Ovary (tissue), 7 donors: ENCODE measurements at regions not wholly inside any gene's neighbourhood (a gene's known extent, or its start where the extent isn't known, plus 50 kb on each side); places are given as distances from the start of the nearest gene placed in this dataset.
"Not testable (repeated sequence)": the region's sequence is repeated elsewhere in the genome, so short reads cannot be mapped to it uniquely, and the experiment has no call there.

Source experiments
- DNase-seq, 5 donors: peaks; one replicate each; pipeline ENCODE4 v3.0.0-alpha.2; 2019 to 2020
- H3K27ac ChIP-seq, 2 donors: fragments of 200-600 bp; one replicate each; pipeline versions ENCODE4 v1.5.1 to v1.8.0; 2019 to 2022
- H3K27me3 ChIP-seq: fragments of 200-600 bp; one replicate; pipeline ENCODE4 v1.8.0; 2022
- H3K36me3 ChIP-seq: fragments of 200-600 bp; sonication (generic); one replicate; pipeline ENCODE4 v1.5.1; 2019
- H3K4me1 ChIP-seq: one replicate; pipeline ENCODE4 v1.8.1; 2013; ENCODE audit warnings: mild to moderate bottlenecking, moderate library complexity; ENCODE audit not compliant: insufficient read depth
- H3K4me3 ChIP-seq: fragments of 200-600 bp; sonication (generic); one replicate; pipeline ENCODE4 v1.5.1; 2017
- H3K9me3 ChIP-seq, 2 donors: fragments of 200-600 bp in 1 of 2; sonication (generic) in 1 of 2; one replicate each; pipeline versions ENCODE4 v1.5.1 to v1.8.1; 2013 to 2019; ENCODE audit warnings: mild to moderate bottlenecking in 1 of 2, moderate library complexity in 1 of 2
- EP300 ChIP-seq: sonication (generic); formaldehyde crosslinking; IDR thresholded peaks from one replicate; pipeline ENCODE4 v1.6.1; 2017; ENCODE audit warnings: antibody characterized with exemption
- POLR2A ChIP-seq: fragments of 450-650 bp; IDR thresholded peaks from one replicate; pipeline ENCODE4 v1.6.1; 2017; ENCODE audit warnings: antibody characterized with exemption, mild to moderate bottlenecking, moderate library complexity
- WGBS, 3 donors: extraction: QIAGEN DNeasy Blood & Tissue Kit in 1 of 3; methylation state at CpG; one replicate each; pipeline versions ENCODE4 v1.1.5 to v1.1.7; 2013 to 2017; 5-methylcytosine and 5-hydroxymethylcytosine counted together
- intact Hi-C, 4 donors: fragments of 100-400 bp; cut with DNase I; formaldehyde crosslinking; loops; one replicate each; pipeline versions ENCODE4 v1.11.0 to v1.15.1; 2022 to 2023
- TF ChIP-seq, protein P1 (sequence below), 3 donors: fragments of 450-650 bp in 2 of 3; fragments of 200-600 bp in 1 of 3; IDR thresholded peaks; one replicate each; pipeline versions ENCODE4 v1.5.1 to v1.8.0; 2016 to 2022; ENCODE audit warnings: antibody characterized with exemption in 3 of 3, mild to moderate bottlenecking in 1 of 3
- donor health status: DM: no; HTN: no; CAD: no; lungs with moderate emphysema.
- donor health status: DM: no; HTN: no; CAD: no.
- donor health status: Bipolar disorder and iron deficiency.
- donor health status: DM: no; HTN: no; CAD: no.
- donor health status: DM: yes; HTN: yes; CAD: no.

DNA sequence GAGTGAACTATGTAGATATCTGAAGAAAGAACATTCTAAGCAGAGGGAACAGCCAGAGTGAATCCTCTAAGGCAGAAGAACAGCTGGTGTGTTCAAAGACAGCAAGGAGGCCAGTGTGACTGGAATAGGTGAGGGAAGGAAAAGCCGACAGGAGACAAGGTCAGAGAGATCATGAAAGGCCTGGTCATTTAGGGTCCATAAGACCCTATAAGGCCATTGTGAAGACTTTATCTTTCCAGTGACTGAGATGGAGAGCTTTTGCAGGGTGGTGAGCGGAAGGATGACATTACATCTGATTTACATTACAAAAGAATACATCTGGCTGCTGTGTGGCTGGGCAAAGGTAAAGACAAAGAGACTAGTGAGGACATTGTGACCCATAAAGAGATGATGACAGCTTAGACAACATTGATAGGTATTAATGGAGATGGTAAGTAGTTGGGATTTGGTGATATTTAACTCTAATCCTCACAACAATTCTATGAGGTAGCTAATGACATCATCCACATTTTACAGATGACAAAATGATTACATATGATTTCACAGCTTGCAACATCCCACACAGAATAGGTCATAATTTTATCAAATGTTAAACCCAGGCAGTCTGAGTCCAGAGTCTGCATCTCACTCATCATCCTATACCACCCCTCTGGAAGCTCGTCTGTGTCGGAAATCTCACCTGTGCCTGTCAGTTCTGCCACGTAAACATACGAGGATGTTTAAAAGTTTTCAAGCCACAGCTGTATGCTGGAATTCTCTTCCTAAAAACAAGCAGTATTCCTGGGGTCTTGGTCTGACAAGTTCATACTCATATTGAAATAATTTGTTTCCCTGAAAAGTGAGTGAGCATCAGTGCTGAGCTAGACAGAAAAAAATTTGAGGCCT, 70.2 kb upstream of the PIK3R4 start:
- no peak overlapping the region for H3K4me3 ChIP-seq
- intact Hi-C loops, result no loop called here
- H3K27me3 ChIP-seq, result no peaks in the 10 kb centered on the region
- TF ChIP-seq EP300 (no peak), POLR2A (no peak)
- TF ChIP-seq, protein P1, sequence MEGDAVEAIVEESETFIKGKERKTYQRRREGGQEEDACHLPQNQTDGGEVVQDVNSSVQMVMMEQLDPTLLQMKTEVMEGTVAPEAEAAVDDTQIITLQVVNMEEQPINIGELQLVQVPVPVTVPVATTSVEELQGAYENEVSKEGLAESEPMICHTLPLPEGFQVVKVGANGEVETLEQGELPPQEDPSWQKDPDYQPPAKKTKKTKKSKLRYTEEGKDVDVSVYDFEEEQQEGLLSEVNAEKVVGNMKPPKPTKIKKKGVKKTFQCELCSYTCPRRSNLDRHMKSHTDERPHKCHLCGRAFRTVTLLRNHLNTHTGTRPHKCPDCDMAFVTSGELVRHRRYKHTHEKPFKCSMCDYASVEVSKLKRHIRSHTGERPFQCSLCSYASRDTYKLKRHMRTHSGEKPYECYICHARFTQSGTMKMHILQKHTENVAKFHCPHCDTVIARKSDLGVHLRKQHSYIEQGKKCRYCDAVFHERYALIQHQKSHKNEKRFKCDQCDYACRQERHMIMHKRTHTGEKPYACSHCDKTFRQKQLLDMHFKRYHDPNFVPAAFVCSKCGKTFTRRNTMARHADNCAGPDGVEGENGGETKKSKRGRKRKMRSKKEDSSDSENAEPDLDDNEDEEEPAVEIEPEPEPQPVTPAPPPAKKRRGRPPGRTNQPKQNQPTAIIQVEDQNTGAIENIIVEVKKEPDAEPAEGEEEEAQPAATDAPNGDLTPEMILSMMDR (IDR thresholded peaks at IDR 0.05), result no peak
- H3K27ac ChIP-seq, result no peak overlapping the region
- no peaks in the 10 kb centered on the region for H3K36me3 ChIP-seq
- no peaks in the 10 kb centered on the region for H3K4me1 ChIP-seq
- 92 to 94% (median 92%) methylated on average over 6 of the region's 6 CpGs for WGBS, 3 donors
- no peak for DNase-seq
- no peaks in the 10 kb centered on the region for H3K9me3 ChIP-seq

DNA sequence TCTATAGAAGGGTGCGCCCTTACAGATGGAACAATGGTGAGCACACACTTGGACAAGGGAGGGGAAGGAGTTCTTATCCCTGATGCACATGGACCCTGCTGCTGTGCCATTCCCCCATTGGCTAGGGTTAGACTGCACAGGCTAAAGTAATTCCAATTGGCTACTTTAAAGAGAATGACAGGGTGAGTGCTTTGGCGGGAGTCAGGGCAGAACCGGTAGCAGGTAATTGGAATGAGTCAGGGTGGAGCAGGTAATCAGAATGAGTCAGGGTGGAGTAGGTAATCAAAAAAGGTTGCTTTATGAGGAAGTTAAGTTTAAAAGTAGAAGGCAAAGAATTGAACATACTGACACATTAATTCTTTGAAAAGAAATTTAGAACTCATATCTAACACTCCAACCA, 71.4 kb upstream of the PIK3R4 start:
- DNase-seq, H3K9me3 ChIP-seq, H3K36me3 ChIP-seq, H3K27ac ChIP-seq, H3K27me3 ChIP-seq, H3K4me1 ChIP-seq, H3K4me3 ChIP-seq, intact Hi-C loops: not testable (repeated sequence)
- 90 to 96% (median 92%) methylated on average over 3 of the region's 3 CpGs for WGBS, 3 donors

DNA sequence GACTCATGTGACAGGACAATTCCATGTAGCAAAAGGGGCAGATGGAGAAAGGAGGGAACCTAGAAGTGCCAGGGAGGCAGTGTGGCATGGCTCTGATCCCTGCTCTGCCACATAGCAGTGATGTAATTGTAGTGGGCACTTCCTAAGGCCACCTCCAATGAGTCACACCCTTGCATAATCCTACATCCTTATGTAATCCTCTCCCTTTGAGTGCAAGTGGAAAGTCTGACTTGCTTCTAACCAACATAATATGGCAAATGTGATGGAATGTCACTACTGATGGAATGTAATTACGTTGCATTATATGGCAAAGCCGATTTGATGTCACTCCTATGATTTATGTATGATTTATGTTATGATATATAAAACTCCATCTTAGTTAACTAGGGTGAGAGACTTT, 72.9 kb upstream of the ATP2C1 start:
- TF ChIP-seq POLR2A (no peak), EP300 (no peak)
- TF ChIP-seq, protein P1 (IDR thresholded peaks at IDR 0.05), result no peak

DNA sequence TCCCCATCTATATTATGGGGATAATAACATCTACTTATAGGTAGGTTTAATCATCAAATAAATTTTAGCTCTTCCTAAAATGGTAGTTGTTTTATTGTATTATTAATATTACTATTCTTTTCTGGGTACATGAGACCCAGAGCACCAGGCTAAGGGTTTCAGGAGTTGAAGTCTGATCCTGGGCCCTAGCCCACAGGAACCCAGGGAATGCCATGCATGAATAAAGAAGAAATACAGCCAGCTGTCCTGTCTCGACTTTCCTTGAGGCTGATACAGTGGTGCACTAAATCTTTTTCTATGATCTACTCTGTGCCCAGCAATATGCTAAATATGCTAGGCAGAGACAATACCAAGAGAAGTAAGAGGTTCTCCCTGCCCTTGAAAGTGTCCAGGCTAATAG, 72.1 kb upstream of the ATP2C1 start:
- Histone ChIP-seq H3K4me3 (no peak overlapping the region), H3K27me3 (no peaks in the 10 kb centered on the region), H3K9me3 (no peaks in the 10 kb centered on the region), H3K36me3 (no peaks in the 10 kb centered on the region), H3K27ac (no peak overlapping the region), H3K4me1 (no peaks in the 10 kb centered on the region)
- TF ChIP-seq POLR2A, result no peak
- no peak for TF ChIP-seq EP300
- TF ChIP-seq, protein P1 (IDR thresholded peaks at IDR 0.05), result no peak
- DNase-seq, result no peak
- intact Hi-C loops, result no loop called here
- 83 to 95% (median 90%) methylated on average over 1 of the region's 1 CpG for WGBS, 3 donors

More for the DNA sequence above, 72.9 kb upstream of the ATP2C1 start:
- H3K36me3 ChIP-seq, result no peaks in the 10 kb centered on the region
- no peak overlapping the region for H3K4me3 ChIP-seq
- no peaks in the 10 kb centered on the region for H3K4me1 ChIP-seq
- H3K27ac ChIP-seq, result no peak overlapping the region
- DNase-seq, result no peak
- no peaks in the 10 kb centered on the region for H3K9me3 ChIP-seq
- H3K27me3 ChIP-seq, result no peaks in the 10 kb centered on the region
- WGBS, 3 donors, result 72 to 78% (median 75%) methylated on average over 2 of the region's 2 CpGs
- intact Hi-C loops, result no loop called here

DNA sequence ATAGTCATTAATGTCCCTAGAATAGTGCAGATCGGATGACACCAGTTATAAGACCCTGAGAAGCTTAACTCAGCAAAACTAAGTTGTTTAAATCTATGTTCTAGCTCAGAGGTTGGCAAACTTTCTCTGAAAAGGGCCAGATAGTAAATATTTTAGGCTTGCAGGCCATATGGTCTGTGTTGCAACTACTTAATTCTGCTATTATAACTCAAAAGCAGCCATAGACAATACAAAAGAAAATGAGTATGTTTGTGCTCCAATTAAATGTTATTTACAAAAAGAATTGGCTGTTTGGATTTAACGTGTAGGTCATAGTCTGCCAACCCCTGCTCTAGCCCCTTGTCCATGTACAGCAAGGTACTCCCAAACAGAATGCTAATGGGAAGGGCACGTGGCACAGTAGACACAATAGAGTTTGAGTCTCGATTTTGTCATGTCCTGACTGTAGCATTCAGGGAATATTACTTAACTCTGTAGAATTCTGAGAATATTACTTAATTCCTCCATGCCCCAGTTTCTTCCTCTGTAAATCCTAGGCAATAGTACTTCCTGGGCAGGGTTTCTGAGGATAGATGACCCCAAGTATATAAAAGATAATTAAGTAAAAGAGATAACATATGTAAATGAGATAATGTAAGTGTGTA, 70.5 kb upstream of the ATP2C1 start:
- Histone ChIP-seq H3K4me1 (no peaks in the 10 kb centered on the region), H3K9me3 (no peaks in the 10 kb centered on the region), H3K4me3 (no peak overlapping the region), H3K36me3 (no peaks in the 10 kb centered on the region), H3K27me3 (no peaks in the 10 kb centered on the region), H3K27ac (no peak overlapping the region)
- WGBS, 3 donors, result 22 to 42% (median 24%) methylated on average over 4 of the region's 4 CpGs
- intact Hi-C loops, result no loop called here
- TF ChIP-seq, protein P1 (IDR thresholded peaks at IDR 0.05), result no peak
- TF ChIP-seq POLR2A (no peak), EP300 (no peak)
- DNase-seq, result no peak
